ENCODE measurements at regions not wholly inside any gene's neighbourhood (a gene's known extent, or its start where the extent isn't known, plus 50 kb on each side); places are given as distances from the start of the nearest gene placed in this dataset.

DNA sequence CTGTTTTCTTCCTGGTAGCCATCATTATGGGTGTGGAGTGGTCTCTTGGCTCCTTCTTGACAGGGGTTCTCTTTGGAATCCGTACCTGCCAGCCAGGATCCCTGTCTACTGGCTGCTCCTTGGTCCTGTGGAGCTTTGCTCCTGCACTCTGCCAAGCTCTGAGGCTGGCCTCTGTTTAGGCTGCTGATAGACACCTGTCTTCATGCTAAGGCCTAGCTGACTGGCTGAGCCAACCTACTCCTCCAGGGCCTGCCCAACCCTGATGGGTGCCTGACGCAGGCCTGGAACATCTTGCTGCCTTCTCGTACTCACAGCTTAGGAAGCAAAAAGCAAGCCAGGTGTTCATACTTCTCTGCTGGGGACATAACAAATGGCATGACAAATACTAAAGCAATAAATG, 333.6 kb upstream of the ZNF32 start:
- TF ChIP-seq POLR2A (IDR thresholded peaks at IDR 0.05), result no peak
- TF ChIP-seq, protein P1, sequence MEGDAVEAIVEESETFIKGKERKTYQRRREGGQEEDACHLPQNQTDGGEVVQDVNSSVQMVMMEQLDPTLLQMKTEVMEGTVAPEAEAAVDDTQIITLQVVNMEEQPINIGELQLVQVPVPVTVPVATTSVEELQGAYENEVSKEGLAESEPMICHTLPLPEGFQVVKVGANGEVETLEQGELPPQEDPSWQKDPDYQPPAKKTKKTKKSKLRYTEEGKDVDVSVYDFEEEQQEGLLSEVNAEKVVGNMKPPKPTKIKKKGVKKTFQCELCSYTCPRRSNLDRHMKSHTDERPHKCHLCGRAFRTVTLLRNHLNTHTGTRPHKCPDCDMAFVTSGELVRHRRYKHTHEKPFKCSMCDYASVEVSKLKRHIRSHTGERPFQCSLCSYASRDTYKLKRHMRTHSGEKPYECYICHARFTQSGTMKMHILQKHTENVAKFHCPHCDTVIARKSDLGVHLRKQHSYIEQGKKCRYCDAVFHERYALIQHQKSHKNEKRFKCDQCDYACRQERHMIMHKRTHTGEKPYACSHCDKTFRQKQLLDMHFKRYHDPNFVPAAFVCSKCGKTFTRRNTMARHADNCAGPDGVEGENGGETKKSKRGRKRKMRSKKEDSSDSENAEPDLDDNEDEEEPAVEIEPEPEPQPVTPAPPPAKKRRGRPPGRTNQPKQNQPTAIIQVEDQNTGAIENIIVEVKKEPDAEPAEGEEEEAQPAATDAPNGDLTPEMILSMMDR (IDR thresholded peaks at IDR 0.05), result no peak
- WGBS, 4 donors, result 96 to 100% (median 98%) methylated on average over 3 of the region's 3 CpGs
- no peak for ATAC-seq

DNA sequence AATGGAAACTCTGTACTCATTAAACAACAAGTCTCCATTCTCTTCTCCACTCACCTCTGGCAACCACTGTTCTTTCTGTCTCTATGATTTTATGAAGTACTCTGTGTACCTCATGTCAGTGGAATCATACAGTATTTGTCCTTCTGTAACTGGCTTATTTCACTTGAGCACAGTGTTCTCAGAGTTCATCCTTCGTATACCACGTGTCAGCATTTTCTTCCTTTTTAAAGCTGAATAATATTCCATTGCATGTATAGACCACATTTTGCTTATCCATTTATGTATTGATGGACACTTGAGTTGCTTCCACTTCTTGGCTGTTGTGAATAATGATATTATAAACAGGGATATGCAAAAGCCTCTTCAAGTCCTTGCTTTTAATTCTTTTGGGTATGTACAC, 333.0 kb upstream of the ZNF32 start:
- Histone ChIP-seq H3K9me3 (no peaks in the 10 kb centered on the region), H3K4me3 (no peak overlapping the region), H3K27me3 (no peaks in the 10 kb centered on the region), H3K27ac (no peak overlapping the region), H3K4me1 (peaks cover 0 to 30% (median 15%) of the 10 kb centered on the region in 12 donors), H3K36me3 (no peaks in the 10 kb centered on the region)
- ATAC-seq (no peak), DNase-seq (no peak)
- WGBS, 4 donors, result 96 to 97% (median 96%) methylated on average over 2 of the region's 2 CpGs
- intact Hi-C loops (cut with DNase I), result no loop called here
- TF ChIP-seq, protein P1 (IDR thresholded peaks at IDR 0.05), result no peak
- no peak for TF ChIP-seq POLR2A (IDR thresholded peaks at IDR 0.05)

More for the DNA sequence above, 333.6 kb upstream of the ZNF32 start:
- no peaks in the 10 kb centered on the region for H3K9me3 ChIP-seq
- intact Hi-C loops (cut with DNase I), result no loop called here
- H3K27ac ChIP-seq, result no peak overlapping the region
- peaks cover 0 to 30% (median 15%) of the 10 kb centered on the region in 12 donors for H3K4me1 ChIP-seq
- H3K36me3 ChIP-seq, result no peaks in the 10 kb centered on the region
- H3K27me3 ChIP-seq, result no peaks in the 10 kb centered on the region
- no peak for DNase-seq
- H3K4me3 ChIP-seq, result no peak overlapping the region

DNA sequence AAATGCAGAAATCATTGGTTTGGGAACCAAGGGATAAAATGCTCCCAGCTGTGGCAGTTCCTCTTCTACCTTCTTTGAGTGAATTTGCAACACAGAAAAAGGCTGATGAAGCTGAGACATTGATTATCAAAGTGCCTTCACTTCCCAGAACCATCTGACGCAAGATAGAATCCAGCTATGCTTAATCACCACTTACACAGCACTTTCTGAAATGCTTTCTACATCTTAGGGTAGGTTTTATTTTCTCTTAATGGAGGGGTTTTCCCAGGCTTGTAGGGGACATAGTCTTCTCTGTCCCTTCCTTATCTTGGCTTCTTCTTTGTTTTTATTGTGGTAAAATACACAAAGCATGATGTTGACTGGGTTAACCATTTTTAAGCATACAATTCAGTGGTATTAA, 332.6 kb upstream of the ZNF32 start:
- no peak for TF ChIP-seq POLR2A (IDR thresholded peaks at IDR 0.05)
- TF ChIP-seq, protein P1 (IDR thresholded peaks at IDR 0.05), result no peak
- H3K4me3 ChIP-seq, result no peak overlapping the region
- peaks cover 0 to 30% (median 15%) of the 10 kb centered on the region in 12 donors for H3K4me1 ChIP-seq
- H3K27ac ChIP-seq, result peak overlapping the region in 1 of 12 donors; percentile 27
- H3K36me3 ChIP-seq, result no peaks in the 10 kb centered on the region
- intact Hi-C loops (cut with DNase I), result no loop called here
- WGBS, 4 donors, result 79 to 91% (median 83%) methylated on average over 1 of the region's 1 CpG
- ATAC-seq, result no peak
- no peak for DNase-seq
- H3K9me3 ChIP-seq, result no peaks in the 10 kb centered on the region
- H3K27me3 ChIP-seq, result no peaks in the 10 kb centered on the region

DNA sequence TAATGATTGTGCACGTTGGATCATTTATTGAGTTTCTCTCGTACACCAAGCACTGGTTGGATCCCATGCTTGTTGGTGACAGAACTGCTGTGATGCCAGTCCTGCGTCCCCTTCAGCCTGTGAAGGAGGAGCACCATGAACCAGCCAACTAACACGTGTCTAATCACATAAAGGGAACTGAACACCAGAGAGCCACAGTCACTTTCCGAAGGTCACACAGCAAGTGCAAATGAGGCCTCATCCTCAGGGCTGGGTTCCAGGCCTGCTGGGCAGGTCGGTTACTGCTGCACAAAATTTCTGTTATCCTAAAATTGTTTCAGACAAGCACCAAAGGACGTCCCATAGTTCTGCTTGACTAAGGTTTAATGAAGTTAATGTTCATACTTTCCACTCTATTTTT, 332.0 kb upstream of the ZNF32 start:
- H3K27ac ChIP-seq, result peak overlapping the region in 4 of 12 donors; percentile 8 to 30 (median 19)
- TF ChIP-seq, protein P1 (IDR thresholded peaks at IDR 0.05), result no peak
- TF ChIP-seq POLR2A (IDR thresholded peaks at IDR 0.05), result no peak
- DNase-seq, result no peak
- no peaks in the 10 kb centered on the region for H3K27me3 ChIP-seq
- 74 to 82% (median 80%) methylated on average over 7 of the region's 7 CpGs for WGBS, 4 donors
- no peak overlapping the region for H3K4me3 ChIP-seq
- ATAC-seq, result no peak
- H3K36me3 ChIP-seq, result no peaks in the 10 kb centered on the region
- H3K9me3 ChIP-seq, result no peaks in the 10 kb centered on the region
- H3K4me1 ChIP-seq, result peaks cover 0 to 30% (median 15%) of the 10 kb centered on the region in 12 donors
- intact Hi-C loops (cut with DNase I), result no loop called here
